LoVo (cell line): ENCODE measurements at regions not wholly inside any gene's neighbourhood (a gene's known extent, or its start where the extent isn't known, plus 50 kb on each side); places are given as distances from the start of the nearest gene placed in this dataset.

Experiments used
- DNase-seq: peaks from one replicate; pipeline ENCODE4 v3.0.0-alpha.2; 2016; ENCODE audit warnings: low spot score

DNA sequence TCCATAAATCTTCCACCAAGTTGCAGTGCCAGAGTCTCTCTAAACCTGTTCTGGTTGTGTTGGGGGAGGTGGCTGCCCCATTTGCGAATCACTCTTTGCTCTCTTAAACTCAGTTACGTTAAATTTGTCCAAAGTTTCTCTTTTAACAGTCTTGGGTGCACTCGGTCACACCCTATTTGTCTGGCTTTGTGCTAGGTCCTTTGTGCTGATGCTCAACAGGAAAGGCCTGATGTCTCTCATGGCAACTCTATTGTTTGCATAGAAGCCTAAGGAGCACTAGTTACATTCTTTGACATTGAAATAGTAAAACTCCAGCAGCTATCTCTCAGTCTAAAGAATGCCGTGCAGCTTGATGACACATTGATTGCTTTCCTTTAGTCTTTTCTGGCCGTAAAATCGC is 105.1 kb downstream of the TRMT11 start:
- no peak for DNase-seq

DNA sequence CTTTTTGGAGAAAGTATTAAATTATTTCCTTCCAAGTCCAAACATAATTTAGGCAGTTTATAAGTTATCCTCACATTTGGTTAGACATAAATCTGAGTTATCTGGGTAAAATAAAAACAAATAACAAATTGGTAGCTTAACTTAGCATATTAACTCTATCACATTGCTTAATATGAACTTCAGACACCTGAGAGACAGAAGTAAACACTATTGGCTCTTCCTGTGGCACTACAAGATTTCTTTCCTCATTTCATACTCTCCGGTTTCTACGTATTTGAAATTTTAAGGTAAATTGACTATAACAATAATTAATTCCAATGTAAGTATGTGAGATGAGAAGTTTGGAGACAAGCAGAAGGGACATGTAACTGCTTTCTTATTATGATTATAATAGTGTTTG is 106.8 kb downstream of the TRMT11 start:
- no peak for DNase-seq

DNA sequence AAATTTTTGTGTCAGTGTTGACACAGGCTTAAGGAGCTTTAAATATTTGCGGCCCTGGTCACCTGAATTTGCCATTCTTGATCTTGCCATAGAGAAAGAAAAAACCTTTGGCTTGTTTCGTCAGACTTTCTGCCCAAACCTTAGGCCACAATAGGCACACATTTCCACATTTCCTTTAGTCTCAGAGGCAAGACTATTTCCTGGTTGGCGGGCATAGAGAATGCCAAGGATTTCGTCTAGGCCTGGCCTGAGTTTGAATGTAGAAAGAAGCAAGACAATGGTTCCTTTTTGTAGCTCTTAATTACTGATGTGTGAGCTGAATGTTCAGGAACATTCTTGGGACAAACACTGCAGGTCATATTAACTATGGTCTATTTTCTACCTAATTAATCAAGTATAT is 108.1 kb downstream of the TRMT11 start:
- DNase-seq = no peak

DNA sequence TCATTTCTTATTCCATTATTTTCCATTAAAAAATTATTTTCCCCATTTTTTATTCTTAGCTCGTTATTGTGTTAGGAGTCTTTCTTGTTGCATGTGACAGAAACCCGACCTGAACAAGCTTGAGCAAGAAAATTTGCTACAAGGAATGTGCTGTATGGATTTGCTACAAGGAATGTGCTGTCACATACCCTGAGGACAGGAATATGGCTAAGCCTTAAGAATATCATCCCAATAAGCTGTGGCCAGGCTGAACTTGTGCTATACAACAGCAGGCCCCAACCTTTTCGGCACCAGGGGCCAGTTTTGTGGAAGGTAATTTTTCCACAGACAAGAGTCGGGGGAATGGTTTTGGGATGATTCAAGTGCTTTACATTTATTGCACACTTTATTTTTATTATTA is 114.0 kb downstream of the TRMT11 start:
- DNase-seq = no peak

DNA sequence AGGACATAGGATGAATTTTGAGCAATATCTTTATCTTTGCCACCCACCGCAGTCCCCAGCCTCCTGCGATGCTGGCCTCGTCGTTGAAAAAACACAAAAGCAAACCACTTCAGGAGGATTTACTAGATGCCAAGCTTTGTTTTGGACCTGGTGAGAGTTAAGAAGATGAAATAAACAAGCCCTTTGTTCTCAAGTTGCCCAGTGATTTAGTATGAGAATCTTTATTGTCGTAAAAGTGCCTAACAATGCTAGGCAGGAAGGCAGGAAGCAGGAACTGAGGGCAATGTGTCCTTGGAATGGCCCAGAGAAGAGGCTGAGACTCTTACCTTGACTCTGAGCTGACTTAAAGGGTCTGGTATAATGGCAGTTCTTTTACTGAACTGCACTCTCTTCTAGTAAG is 116.0 kb downstream of the TRMT11 start:
- DNase-seq = no peak

DNA sequence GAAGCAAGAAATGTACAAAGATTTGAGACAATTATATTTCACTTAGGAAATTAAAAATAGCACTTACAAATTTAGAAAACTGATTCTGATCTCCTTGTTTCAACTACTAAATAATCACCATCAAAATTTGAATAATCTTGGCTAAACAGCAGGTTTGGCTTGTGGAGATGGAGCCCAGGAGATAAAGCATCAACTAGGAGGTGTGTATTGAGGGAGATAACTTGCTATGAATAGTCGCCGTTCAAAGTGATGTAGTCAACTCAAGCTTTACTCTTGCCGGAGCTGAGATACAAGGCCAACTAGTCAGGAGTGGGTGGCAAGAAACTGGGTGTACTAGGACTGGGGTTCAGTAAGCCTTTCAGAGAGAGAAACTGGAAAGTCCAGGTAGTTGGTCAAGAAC is 117.7 kb downstream of the TRMT11 start:
- no peak for DNase-seq

DNA sequence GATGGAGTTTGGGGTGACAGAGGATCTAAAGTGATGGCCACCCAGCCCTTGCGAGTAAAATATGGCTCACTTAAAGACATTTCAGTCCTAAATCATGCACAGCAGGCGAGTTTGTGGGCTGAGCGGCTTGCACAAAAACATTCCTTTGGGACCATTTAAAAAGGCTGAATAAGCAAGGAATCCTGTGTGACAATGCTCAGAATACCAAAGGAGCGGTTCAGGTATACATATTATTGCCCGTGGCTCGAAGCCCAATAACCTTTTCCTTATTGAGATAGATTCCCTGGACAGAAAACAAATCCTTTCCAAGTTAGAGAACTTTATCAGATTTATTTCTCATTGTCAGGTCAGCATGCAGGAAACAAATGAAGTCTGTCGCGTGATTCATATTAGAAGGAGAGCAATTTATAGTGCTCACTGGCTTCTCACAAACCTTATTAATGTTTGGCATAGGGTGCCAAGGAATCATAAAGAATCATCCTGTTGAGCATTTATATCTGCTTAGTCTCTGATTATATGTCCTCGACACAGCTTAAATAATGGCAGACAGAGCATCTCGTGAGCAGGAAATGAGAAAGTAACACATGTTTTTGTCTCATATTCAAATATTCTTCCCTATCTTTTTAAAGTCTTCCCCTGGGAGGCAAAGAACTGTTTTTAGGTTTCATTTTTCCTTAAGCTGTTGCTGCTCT is 121.3 kb downstream of the TRMT11 start:
- DNase-seq = no peak

DNA sequence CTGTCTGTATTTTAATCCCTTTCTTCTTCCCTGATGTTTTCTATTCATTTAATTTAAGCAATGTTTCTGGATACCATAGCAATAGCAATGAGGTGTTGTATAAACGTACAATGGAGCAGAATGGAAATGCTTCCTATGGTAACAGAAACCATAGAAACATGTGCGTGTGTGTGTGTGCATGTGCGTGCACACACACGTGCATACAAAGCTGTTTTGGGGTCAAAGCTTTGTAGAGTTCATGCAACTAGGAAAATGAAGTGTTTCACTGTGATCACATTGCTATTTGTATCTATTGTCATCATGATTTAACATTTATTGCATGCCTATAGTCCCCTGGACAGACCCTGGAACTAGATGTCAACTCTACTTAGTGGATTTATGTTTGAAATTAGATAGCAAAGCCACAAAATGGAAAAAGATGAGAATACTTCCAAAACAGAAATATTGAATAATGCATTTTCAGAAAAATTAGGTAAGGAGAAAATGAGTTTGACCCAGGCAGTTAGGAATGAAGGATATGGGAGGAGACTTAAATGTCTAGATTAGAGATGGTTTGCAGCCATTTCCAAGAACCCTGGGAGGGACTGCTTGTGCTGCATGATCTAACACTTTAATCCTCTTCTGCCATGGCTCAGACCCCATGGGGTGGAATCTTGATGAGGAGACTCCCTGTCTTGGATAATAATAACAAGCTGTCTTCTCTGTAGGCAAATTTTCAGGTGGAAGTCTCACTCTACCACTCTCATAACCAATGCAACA is 124.4 kb downstream of the TRMT11 start:
- no peak for DNase-seq

DNA sequence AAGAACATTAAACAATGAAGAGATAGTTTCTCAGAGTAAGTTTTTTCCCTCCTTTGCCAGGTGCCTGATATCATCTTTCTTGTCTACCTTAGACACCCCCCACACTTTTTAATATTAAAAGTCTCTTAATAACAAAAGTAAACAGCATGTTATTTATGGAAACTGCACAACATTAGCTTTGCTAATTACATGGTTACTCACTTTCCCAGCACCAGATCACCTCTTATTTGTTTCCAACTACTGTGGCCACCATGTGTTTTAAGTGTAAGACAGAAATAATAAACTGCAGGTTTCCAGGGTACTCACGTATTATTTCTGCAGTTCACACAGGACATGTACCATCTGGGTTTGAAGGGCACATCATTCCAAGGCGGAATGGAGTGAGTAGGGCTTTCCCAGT is 125.0 kb downstream of the TRMT11 start:
- DNase-seq = no peak

DNA sequence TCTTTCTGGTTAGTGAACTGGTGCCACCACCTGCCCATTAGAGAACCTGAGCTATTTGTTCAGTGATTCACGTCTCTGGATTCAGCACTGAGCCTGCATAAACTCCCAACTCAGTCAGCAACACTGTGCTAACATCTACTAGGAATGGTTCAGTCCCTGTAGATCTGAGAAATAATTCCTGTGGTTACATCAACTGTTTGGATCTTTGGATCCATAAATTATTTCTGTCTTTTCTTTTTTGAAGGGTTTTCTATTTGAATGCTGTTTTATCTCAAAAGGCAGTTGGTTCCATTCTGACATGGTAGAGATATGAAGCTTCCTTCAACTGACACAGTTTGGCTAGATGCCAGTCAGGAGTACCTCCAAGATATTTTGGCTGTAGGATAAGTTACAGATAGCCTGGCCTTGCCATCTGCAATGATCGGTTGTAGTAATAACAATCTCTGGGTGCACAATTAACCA is 125.9 kb downstream of the TRMT11 start:
- no peak for DNase-seq

DNA sequence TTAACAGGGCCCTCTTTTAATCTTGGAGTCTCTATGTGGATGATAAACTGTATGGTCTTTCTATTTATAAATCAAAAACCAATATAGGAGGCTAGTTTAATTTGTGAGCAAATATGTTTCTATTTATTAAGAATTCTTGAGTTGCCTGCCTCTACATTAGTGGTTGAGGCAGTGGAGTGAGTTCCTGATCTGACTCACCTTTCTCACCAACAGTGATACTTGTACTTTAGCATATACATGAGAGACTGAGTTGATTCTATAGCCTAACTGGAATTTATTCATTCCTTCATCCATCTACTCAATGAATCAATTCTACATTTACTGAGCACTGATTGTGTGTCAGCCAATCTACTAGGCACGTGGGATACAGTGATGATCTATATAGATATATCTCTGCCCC is 126.9 kb downstream of the TRMT11 start:
- no peak for DNase-seq

DNA sequence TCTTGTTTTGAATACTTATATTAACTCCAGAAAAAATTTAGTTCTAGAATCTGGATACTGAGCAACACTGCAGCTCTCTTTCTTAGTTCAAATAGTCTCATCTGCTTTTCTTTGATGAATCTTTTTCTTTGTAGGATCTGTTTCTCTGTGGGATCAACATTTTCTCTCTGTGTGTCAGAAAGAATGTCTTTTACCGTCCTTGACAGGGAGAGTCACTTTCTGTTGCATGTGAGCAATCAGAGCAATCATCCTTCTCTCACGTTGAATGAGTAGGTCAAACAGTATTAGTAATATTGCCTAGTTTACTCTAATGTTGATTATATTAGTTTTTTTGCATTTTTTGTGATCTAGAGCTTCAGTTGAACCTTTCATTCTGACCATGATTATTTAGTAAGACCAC is 130.9 kb downstream of the TRMT11 start:
- DNase-seq = no peak

DNA sequence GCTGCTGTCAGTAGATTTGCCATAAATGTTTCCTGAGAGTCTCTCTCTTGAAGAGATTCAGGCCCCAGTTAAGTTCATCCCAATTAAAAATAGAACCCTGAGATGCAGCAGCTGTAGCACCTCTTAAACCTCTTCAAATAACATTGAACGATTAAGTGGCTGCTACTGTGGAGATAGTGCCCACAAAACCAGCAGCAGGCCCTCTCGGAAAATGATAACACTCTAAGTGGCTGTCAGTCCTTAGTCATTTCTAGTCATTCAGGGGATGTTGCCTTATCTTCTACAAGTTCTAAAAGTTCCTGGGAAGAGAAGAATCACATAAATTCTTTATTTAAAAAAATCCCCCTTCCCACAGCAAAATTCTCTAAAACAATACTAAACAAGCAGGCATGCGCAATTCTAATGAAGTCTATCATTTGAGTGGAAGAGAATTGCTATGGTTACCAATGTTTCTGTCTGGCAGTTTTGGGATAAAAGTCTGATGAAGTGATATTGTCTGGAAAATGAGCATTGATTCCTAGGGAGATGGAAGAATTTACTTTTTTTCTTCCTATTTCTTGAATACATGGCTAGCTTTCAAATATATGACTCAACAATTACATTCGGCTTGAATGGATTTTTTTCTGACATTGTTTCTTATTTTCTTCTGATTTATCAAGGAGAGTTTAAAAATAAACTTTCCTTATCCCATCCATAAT is 131.9 kb downstream of the TRMT11 start:
- no peak for DNase-seq

DNA sequence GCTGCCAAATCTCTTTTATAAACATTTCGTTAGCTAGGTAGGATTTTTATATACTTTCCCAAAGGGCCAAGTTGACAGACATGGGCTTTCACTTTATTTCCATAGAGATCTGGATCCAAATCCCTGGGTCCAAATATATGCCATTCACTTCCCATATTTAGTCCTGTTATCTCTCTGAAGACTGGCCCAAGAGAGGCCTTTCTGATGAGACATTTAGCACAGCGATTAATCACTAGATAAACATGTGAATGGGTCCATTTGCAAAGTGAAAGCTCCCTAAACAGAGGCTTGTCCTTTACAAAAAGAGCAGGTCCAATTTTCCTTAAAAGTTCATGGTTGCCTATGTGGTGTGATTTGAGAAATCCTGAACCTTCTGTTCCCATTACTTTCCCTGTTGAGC is 132.6 kb downstream of the TRMT11 start:
- DNase-seq = no peak

DNA sequence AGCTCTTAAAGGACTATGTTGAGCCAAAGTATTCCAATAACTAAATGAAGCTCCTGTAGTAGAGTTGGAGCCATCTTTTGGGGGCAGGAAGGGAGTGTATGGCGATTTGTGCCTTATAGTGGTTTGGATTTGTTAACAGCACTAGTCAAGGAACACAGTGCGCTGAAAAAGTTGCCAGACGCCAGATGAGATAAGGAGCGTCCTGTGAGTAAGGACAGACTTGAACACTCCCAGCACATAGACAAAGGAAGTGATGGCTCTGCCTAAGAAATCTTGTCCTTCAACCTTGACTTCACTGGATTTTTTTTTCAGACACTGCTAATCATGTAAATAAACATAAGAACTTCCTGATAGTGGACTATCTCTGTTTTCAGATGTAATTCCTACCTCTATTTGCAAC is 136.9 kb downstream of the TRMT11 start:
- DNase-seq = no peak

DNA sequence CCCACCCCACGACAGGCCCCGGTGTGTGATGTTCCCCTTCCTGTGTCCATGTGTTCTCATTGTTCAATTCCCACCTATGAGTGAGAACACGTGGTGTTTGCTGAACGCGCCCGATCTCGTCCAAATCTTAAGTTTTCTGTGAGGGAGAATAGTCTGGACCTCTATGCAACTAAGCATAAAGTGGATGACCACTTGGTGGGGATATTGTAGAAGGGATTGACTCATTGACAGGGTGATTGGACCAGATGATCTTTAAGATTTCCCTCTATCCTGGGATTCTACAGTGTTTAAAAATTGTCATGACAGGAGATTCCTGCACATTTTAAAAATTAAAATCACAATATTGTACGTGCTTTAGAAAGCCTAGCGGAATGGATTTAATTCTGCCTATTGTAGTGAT is 141.3 kb downstream of the TRMT11 start:
- DNase-seq = no peak

DNA sequence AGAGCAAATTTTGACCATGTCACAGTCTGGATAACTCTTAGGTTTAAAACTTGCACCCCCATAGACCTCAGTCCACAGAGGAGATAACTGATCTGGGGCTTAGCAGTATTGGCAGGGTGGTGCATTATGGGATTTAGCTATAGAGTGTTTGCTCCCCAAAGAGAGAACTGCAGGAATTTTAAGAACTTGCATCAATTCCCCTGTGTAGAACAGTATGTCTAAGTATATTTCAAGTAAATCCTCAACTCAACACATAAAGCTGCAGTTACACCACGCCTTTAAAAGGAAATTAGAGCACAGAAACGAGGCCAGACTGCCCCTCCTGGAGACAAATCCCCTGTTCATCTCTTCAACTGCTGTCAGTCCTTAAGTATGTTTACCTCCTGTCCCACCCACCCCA is 144.9 kb downstream of the TRMT11 start:
- no peak for DNase-seq

DNA sequence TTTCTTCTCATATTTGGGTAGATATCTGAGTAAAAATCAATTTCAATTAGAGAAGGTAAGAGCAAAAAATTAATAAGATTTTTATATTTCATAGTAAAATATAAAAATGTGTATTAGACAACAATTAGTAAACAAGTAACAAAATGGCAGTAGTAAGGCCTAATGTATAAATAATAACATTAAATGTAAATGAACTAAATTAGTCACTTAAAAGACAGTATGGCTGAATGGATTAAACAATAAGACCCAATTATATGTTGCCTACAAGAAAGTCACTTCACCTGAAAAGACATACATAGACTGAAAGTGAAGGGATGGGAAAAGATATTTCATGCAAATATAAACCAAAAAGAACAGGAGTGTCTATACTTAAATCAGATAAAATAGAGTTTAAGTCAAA is 147.6 kb downstream of the TRMT11 start:
- no peak for DNase-seq

DNA sequence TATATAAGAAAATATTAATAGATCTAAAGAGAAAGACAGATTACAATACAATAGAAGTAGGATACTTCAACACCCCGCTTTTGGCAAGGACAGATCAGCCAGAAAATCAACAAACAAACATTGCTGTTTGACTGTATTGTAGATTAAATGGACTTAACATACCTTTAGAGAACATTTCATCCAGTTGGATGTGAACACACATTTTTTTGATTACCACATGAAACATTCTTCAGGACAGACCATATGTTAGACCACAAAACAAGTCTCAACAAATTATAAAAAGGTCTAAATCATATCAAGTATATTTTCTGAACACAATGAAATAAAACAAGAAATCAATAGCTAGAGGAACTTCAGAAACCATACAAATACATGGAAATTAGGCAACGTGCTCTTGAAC is 148.2 kb downstream of the TRMT11 start:
- no peak for DNase-seq

DNA sequence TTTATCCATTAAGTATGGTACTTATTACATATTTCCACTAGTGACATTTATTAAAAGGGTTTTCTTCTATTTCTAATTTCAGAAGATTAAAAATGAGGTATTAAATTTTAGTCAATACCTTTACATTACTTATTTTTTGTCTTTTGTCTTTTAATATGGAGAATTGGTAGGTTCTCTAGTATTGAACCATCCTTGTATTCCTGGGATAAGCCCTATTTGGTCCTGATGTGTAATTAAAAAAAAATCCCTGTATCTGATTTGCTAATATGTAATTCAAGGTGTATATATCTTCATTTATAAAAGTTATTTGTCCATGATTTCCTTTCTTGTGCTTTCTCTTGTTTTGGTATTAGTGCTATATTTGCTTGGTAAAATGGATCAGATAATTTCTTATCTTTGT is 153.7 kb downstream of the TRMT11 start:
- DNase-seq = no peak

DNA sequence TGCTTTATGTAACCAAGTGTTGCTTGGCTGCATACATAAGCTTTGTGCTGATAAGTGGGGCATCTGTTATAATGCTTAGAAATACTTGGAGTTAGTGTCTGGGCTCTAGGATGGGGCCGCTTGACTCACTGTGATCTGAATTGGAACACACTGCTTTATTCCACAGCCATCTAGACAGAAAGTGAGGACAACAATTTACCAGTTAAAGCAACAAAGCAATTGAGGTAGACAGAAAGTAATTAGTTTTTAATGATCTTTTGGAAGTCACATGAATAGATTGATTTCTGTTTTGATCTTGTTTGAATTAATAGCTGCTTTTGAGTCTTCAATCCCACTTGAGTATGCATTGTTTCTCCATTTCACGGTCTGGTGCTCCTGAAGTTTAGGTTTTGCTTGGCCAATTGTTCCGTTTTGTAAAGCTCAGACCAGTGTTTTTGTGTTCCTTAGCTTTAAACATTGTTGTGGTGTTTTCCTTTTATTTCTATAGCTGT is 157.5 kb downstream of the TRMT11 start:
- DNase-seq = no peak

DNA sequence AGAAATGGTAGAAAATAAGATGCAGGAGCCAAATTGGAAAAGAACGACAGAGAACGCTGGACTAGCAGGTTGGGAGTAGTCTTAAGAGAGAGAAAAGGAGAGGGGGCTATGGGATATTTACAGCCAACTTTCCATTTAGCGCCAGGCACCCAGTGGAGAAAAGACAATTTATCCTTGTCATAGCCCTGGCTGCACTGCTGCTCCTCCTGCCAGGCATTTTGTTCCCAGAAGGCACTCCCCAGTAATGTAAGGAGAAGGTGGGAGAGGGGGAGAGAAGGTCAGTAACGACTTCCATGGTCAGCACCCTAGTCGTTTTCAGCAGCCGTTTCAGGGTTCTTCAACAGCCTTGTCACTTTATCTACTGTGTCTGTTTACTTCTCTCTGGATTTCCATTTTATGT is 159.0 kb downstream of the TRMT11 start:
- no peak for DNase-seq

DNA sequence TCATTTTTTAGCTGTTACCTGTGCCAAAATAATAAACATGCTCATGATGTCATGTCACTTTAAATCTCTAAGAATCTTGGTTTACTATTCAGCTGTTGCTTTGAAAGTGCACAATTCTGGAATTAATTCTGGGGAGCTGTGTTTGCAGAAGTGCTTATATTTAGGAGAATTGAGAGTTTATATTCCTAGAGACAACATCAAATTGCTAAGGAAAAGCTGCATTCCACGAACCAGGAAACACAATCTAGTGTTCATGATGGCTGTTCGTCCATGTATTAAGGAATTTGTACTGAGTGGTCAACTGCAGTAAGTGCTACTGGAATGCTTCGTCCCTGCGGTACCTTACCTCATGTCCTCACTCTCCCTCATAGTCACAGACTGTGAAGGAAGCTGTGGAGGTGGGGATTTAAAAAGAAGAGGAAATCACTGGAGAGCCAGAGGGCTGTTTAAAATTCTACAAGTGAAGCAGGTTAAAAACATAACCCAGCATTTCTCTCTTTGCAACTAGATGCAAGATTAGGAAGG is 161.0 kb downstream of the TRMT11 start:
- no peak for DNase-seq
